ENCODE measurements at regions not wholly inside any gene's neighbourhood (a gene's known extent, or its start where the extent isn't known, plus 50 kb on each side); places are given as distances from the start of the nearest gene placed in this dataset.
A peak's percentile ranks its signal among the peaks of the same experiment; 100 is the strongest.
"Not testable (repeated sequence)": the region's sequence is repeated elsewhere in the genome, so short reads cannot be mapped to it uniquely, and the experiment has no call there.

- no peak overlapping the region for H3K4me3 ChIP-seq (ENCODE audit: control insufficient read depth, low read depth, low read length)
- DNase-seq (ENCODE audit: low read depth): no peak
- no peak for TF ChIP-seq CTCF (IDR thresholded peaks at IDR 0.05; ENCODE audit: control insufficient read depth, insufficient read depth, low read depth, low read length, missing control alignments)
Measured at GRCh38 chr14:84468153-84468552, 1061.8 kb upstream of the FLRT2 start.

GRCh38 chr14:84477996-84478395, 1051.9 kb upstream of the FLRT2 start:
- TF ChIP-seq CTCF (IDR thresholded peaks at IDR 0.05; ENCODE audit: control insufficient read depth, insufficient read depth, low read depth, low read length, missing control alignments): no peak
- DNase-seq (ENCODE audit: low read depth): no peak
- no peak overlapping the region for H3K4me3 ChIP-seq (ENCODE audit: control insufficient read depth, low read depth, low read length)

GRCh38 chr14:84482256-84483071, 1047.5 kb upstream of the FLRT2 start:
- no peak for TF ChIP-seq CTCF (IDR thresholded peaks at IDR 0.05; ENCODE audit: control insufficient read depth, insufficient read depth, low read depth, low read length, missing control alignments)

GRCh38 chr14:84483072-84483420, 1046.9 kb upstream of the FLRT2 start:
- no peak overlapping the region for H3K4me3 ChIP-seq (ENCODE audit: control insufficient read depth, low read depth, low read length)
- no peak for DNase-seq (ENCODE audit: low read depth)
- TF ChIP-seq CTCF (IDR thresholded peaks at IDR 0.05; ENCODE audit: control insufficient read depth, insufficient read depth, low read depth, low read length, missing control alignments): no peak

More at GRCh38 chr14:84482256-84483071, 1047.5 kb upstream of the FLRT2 start:
- H3K4me3 ChIP-seq (ENCODE audit: control insufficient read depth, low read depth, low read length): no peak overlapping the region
- DNase-seq (ENCODE audit: low read depth): peak; percentile 1

- DNase-seq (ENCODE audit: low read depth); H3K4me3 ChIP-seq (ENCODE audit: control insufficient read depth, low read depth, low read length): not testable (repeated sequence)
Measured at GRCh38 chr14:84484243-84484642, 1045.7 kb upstream of the FLRT2 start.

- no peak for DNase-seq (ENCODE audit: low read depth)
- no peak overlapping the region for H3K4me3 ChIP-seq (ENCODE audit: control insufficient read depth, low read depth, low read length)
- no peak for TF ChIP-seq CTCF (IDR thresholded peaks at IDR 0.05; ENCODE audit: control insufficient read depth, insufficient read depth, low read depth, low read length, missing control alignments)
Measured at GRCh38 chr14:84485036-84485435, 1044.9 kb upstream of the FLRT2 start.

- TF ChIP-seq CTCF (IDR thresholded peaks at IDR 0.05; ENCODE audit: control insufficient read depth, insufficient read depth, low read depth, low read length, missing control alignments): no peak
- DNase-seq (ENCODE audit: low read depth): no peak
- no peak overlapping the region for H3K4me3 ChIP-seq (ENCODE audit: control insufficient read depth, low read depth, low read length)
Measured at GRCh38 chr14:84490081-84490480, 1039.9 kb upstream of the FLRT2 start.
